ENCODE measurements at regions not wholly inside any gene's neighbourhood (a gene's known extent, or its start where the extent isn't known, plus 50 kb on each side); places are given as distances from the start of the nearest gene placed in this dataset.

DNA sequence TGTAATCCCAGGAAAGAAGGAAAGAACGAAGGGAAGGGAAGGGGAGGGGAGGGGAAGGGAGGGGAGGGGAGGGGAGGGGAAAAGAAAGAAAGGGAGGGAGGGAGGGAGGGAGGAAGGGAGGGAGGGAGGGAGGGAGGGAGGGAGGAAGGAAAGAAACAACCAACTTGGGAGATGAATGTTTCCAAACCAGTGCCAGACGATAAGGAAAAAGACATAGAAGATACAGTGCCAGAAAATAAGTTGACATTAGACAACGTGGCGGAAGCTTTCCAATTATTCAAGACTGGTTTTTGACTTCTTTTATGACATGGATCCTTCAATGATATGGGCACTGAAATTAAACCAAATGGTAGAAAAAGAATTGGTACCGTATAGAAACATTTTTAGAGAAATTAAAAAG, 181.2 kb upstream of the POU5F2 start:
- WGBS (ENCODE audit: missing lambda C conversion rate), result 81% methylated on average over 5 of the region's 5 CpGs
- FAIRE-seq (no peak), DNase-seq (ENCODE audit: low read depth in 1 of 2, low spot score in 1 of 2) (no peak), ATAC-seq (no peak)
- ChIA-PET POLR2A (no interaction called here), CTCF (no interaction called here)
- Histone ChIP-seq H3K27ac (no peak overlapping the region), H3K9me3 (no peaks in the 10 kb centered on the region), H3K4me2 (no peak overlapping the region), H3K4me1 (peaks cover 3% of the 10 kb centered on the region; the same call in 1 of the 3 replicates), H3K4me3 (no peak overlapping the region)
- TF ChIP-seq RAD21 (conservative IDR thresholded peaks at IDR 0.05 in 1 of 2, IDR thresholded peaks at IDR 0.05 in 1 of 2) (no peak), MYC (IDR thresholded peaks at IDR 0.05; ENCODE audit: borderline replicate concordance, low read length) (no peak), HEYL (CRISPR knock-in tag; IDR thresholded peaks at IDR 0.05) (no peak), HOXB13 (CRISPR knock-in tag; IDR thresholded peaks at IDR 0.05; ENCODE audit: low read depth) (no peak)

DNA sequence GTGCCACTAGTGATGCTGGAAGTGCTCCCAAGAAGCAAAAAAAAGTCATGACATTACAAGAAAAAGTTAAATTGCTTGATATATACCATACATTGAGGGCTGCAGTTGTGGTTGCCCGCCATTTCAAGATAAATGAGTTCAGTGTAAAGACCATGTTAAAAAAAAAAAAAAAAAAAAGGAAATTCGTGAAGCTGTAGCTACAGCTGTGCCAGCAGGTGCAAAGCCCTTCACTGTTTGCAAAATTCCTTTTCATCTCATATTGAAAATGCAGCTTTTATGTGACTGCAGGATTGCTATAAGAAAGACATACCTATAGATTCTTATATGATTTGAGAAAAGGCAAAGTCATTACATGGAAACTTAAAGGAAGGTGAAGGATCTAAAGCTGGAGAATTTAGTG, 179.6 kb upstream of the POU5F2 start:
- no peak overlapping the region for H3K27ac ChIP-seq
- TF ChIP-seq TFCP2L1 (CRISPR knock-in tag; IDR thresholded peaks at IDR 0.05) (no peak), FOSB (CRISPR knock-in tag; IDR thresholded peaks at IDR 0.05) (no peak), CBX8 (IDR thresholded peaks at IDR 0.05) (no peak), RFX5 (IDR thresholded peaks at IDR 0.05) (no peak), FOSL2 (IDR thresholded peaks at IDR 0.05) (no peak), FOSL2 (CRISPR knock-in tag; IDR thresholded peaks at IDR 0.05) (no peak), MAZ (IDR thresholded peaks at IDR 0.05; ENCODE audit: borderline replicate concordance, low read depth, low read length) (no peak), SMC3 (IDR thresholded peaks at IDR 0.05) (no peak), RARB (CRISPR knock-in tag; IDR thresholded peaks at IDR 0.05) (no peak), TP53 (CRISPR knock-in tag; IDR thresholded peaks at IDR 0.05) (no peak), NR3C1 (IDR thresholded peaks at IDR 0.05) (no peak)
- TF ChIP-seq, protein P1, sequence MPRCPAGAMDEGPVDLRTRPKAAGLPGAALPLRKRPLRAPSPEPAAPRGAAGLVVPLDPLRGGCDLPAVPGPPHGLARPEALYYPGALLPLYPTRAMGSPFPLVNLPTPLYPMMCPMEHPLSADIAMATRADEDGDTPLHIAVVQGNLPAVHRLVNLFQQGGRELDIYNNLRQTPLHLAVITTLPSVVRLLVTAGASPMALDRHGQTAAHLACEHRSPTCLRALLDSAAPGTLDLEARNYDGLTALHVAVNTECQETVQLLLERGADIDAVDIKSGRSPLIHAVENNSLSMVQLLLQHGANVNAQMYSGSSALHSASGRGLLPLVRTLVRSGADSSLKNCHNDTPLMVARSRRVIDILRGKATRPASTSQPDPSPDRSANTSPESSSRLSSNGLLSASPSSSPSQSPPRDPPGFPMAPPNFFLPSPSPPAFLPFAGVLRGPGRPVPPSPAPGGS (IDR thresholded peaks at IDR 0.05), result no peak
- TF ChIP-seq, protein P2, sequence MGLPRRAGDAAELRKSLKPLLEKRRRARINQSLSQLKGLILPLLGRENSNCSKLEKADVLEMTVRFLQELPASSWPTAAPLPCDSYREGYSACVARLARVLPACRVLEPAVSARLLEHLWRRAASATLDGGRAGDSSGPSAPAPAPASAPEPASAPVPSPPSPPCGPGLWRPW (IDR thresholded peaks at IDR 0.05), result no peak
- TF ChIP-seq, protein P3, sequence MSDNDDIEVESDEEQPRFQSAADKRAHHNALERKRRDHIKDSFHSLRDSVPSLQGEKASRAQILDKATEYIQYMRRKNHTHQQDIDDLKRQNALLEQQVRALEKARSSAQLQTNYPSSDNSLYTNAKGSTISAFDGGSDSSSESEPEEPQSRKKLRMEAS (IDR thresholded peaks at IDR 0.05), result no peak
- ATAC-seq (no peak), FAIRE-seq (no peak), DNase-seq (ENCODE audit: low read depth in 1 of 2, low spot score in 1 of 2) (no peak)
- CTCF ChIA-PET, result no interaction called here
- no peak overlapping the region for H3K4me2 ChIP-seq
- no peaks in the 10 kb centered on the region for H3K9me3 ChIP-seq
- 68% methylated on average over 2 of the region's 2 CpGs for WGBS (ENCODE audit: missing lambda C conversion rate)
- H3K4me3 ChIP-seq, result no peak overlapping the region
- H3K4me1 ChIP-seq, result peaks cover 3% of the 10 kb centered on the region; the same call in 1 of the 3 replicates
- POLR2A ChIA-PET, result no interaction called here

DNA sequence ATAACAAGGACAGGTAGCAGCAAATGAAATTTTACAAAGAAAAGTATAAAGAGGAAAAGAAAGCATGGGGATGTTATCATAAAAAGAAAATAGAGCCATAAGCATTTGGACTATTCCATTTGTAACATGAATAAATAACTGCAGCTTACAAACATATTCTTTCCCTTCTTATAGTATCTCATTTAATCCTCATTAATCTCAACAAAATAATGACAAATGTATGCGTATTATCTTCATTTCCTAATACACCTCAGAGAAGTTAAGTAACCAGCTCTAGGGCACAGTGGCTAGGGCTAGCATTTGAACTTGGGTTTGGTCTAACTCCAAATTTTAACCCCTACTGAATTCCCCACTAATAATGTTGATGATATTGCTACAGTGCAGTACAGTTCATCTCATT, 175.5 kb upstream of the POU5F2 start:
- no peak for FAIRE-seq
- no peak overlapping the region for H3K4me3 ChIP-seq
- no peak for ATAC-seq
- no peak overlapping the region for H3K27ac ChIP-seq
- H3K4me2 ChIP-seq, result no peak overlapping the region
- CTCF ChIA-PET, result no interaction called here
- H3K9me3 ChIP-seq, result no peaks in the 10 kb centered on the region
- DNase-seq (ENCODE audit: low read depth in 1 of 2, low spot score in 1 of 2), result no peak
- 93% methylated on average over 1 of the region's 1 CpG for WGBS (ENCODE audit: missing lambda C conversion rate)
- POLR2A ChIA-PET, result no interaction called here
- no peaks in the 10 kb centered on the region for H3K4me1 ChIP-seq
- TF ChIP-seq CHD2 (IDR thresholded peaks at IDR 0.05; ENCODE audit: low read length, partially characterized antibody) (no peak), CBX8 (IDR thresholded peaks at IDR 0.05) (no peak), FOSL2 (IDR thresholded peaks at IDR 0.05) (no peak), FOSL2 (CRISPR knock-in tag; IDR thresholded peaks at IDR 0.05) (no peak), PHF8 (IDR thresholded peaks at IDR 0.05; ENCODE audit: borderline replicate concordance, low read depth) (no peak), RARB (CRISPR knock-in tag; IDR thresholded peaks at IDR 0.05) (no peak), FOXS1 (CRISPR knock-in tag; IDR thresholded peaks at IDR 0.05) (no peak), MYC (IDR thresholded peaks at IDR 0.05; ENCODE audit: borderline replicate concordance, low read length) (no peak), RCOR1 (IDR thresholded peaks at IDR 0.05; ENCODE audit: low read depth, low read length) (no peak), ZSCAN20 (CRISPR knock-in tag; IDR thresholded peaks at IDR 0.05) (no peak), RNF2 (IDR thresholded peaks at IDR 0.05; ENCODE audit: borderline replicate concordance, low read depth) (no peak), KDM5A (IDR thresholded peaks at IDR 0.05) (no peak), NPAS2 (CRISPR knock-in tag; IDR thresholded peaks at IDR 0.05; ENCODE audit: borderline replicate concordance) (no peak), ZNF302 (CRISPR knock-in tag; IDR thresholded peaks at IDR 0.05) (no peak), TP53 (CRISPR knock-in tag; IDR thresholded peaks at IDR 0.05) (no peak), FOSB (CRISPR knock-in tag; IDR thresholded peaks at IDR 0.05) (no peak), EHMT2 (IDR thresholded peaks at IDR 0.05; ENCODE audit: low read depth) (no peak)
- TF ChIP-seq, protein P3 (IDR thresholded peaks at IDR 0.05), result no peak
- TF ChIP-seq, protein P4, sequence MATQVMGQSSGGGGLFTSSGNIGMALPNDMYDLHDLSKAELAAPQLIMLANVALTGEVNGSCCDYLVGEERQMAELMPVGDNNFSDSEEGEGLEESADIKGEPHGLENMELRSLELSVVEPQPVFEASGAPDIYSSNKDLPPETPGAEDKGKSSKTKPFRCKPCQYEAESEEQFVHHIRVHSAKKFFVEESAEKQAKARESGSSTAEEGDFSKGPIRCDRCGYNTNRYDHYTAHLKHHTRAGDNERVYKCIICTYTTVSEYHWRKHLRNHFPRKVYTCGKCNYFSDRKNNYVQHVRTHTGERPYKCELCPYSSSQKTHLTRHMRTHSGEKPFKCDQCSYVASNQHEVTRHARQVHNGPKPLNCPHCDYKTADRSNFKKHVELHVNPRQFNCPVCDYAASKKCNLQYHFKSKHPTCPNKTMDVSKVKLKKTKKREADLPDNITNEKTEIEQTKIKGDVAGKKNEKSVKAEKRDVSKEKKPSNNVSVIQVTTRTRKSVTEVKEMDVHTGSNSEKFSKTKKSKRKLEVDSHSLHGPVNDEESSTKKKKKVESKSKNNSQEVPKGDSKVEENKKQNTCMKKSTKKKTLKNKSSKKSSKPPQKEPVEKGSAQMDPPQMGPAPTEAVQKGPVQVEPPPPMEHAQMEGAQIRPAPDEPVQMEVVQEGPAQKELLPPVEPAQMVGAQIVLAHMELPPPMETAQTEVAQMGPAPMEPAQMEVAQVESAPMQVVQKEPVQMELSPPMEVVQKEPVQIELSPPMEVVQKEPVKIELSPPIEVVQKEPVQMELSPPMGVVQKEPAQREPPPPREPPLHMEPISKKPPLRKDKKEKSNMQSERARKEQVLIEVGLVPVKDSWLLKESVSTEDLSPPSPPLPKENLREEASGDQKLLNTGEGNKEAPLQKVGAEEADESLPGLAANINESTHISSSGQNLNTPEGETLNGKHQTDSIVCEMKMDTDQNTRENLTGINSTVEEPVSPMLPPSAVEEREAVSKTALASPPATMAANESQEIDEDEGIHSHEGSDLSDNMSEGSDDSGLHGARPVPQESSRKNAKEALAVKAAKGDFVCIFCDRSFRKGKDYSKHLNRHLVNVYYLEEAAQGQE (IDR thresholded peaks at IDR 0.05), result no peak
- TF ChIP-seq, protein P5, sequence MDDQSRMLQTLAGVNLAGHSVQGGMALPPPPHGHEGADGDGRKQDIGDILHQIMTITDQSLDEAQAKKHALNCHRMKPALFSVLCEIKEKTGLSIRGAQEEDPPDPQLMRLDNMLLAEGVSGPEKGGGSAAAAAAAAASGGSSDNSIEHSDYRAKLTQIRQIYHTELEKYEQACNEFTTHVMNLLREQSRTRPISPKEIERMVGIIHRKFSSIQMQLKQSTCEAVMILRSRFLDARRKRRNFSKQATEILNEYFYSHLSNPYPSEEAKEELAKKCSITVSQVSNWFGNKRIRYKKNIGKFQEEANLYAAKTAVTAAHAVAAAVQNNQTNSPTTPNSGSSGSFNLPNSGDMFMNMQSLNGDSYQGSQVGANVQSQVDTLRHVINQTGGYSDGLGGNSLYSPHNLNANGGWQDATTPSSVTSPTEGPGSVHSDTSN (IDR thresholded peaks at IDR 0.05), result no peak
